ENCODE measurements at regions not wholly inside any gene's neighbourhood (a gene's known extent, or its start where the extent isn't known, plus 50 kb on each side); places are given as distances from the start of the nearest gene placed in this dataset.
A peak's percentile ranks its signal among the peaks of the same experiment; 100 is the strongest.

DNA sequence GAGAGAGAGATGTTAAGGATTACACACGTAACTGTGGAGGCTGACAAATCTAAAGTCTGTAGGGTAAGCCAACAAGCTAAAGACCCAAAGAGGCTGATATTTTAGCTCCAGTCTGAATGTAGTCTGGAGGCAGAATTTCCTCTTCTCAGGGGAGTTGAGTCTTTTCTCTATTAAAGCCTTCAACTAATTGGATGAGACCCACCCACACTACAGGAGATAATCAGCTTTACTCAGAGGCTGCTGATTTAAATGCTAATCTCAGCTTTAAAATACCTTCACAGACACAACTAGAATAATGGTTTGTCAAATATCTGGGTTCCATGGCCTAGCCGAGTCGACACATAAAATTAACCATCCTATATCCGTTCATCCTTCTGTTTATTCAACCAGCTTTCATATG lies 204.3 kb upstream of the PSMD7 start:
- DNase-seq (ENCODE audit: insufficient read length) (no peak), FAIRE-seq (no peak)

DNA sequence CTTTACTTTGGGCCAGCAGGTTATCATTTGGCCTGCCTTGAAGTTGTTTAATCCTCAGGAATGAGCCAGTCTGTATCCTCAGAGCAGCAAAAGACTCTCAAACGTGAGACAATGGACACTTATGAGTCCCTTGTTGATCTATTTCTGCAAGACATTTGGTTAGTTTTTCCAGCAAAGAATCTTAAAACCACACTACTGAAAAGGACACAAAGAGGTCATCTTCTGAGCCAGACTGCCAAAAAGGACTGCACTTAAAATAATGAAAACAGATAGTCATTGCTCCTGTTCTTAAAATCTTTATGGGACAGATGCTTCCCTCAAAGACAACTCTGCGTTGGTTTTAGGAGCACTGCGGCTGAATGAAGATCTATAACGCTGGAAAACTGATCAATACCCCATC lies 205.7 kb upstream of the PSMD7 start:
- TF ChIP-seq POLR2A (IDR thresholded peaks at IDR 0.05; ENCODE audit: low read depth, low read length): no peak
- no peak for TF ChIP-seq TAF1 (IDR thresholded peaks at IDR 0.05; ENCODE audit: borderline replicate concordance, low read depth, low read length)
- TF ChIP-seq POLR2AphosphoS5 (IDR thresholded peaks at IDR 0.05; ENCODE audit: low read depth, low read length): no peak
- no peak for DNase-seq (ENCODE audit: insufficient read length)
- no peak for FAIRE-seq

More for the DNA sequence above, 204.3 kb upstream of the PSMD7 start:
- no peak for TF ChIP-seq POLR2AphosphoS5 (IDR thresholded peaks at IDR 0.05; ENCODE audit: low read depth, low read length)
- TF ChIP-seq TAF1 (IDR thresholded peaks at IDR 0.05; ENCODE audit: borderline replicate concordance, low read depth, low read length): no peak
- TF ChIP-seq POLR2A (IDR thresholded peaks at IDR 0.05; ENCODE audit: low read depth, low read length): no peak

DNA sequence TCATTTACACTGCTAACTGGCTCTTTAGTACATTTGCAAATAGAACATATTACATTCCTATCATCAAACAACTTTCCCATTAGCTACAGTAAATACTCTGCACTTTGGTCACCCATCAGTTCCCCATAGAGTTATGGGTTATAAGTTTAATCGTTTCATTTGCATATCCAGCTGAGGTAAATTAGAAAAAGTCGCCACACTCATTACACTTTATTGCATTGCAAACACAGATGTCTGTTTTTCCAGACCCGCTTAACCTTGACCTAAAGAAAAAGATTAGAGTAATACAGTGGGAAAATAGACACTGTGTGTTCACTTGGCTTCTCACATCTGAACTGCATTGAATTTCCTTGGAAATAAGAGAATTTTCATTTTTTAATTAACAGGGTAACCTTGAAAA lies 213.1 kb upstream of the PSMD7 start:
- TF ChIP-seq POLR2A (IDR thresholded peaks at IDR 0.05; ENCODE audit: low read depth, low read length) (no peak), POLR2AphosphoS5 (IDR thresholded peaks at IDR 0.05; ENCODE audit: low read depth, low read length) (no peak), TAF1 (IDR thresholded peaks at IDR 0.05; ENCODE audit: borderline replicate concordance, low read depth, low read length) (no peak)
- DNase-seq (ENCODE audit: insufficient read length) (no peak), FAIRE-seq (no peak)

DNA sequence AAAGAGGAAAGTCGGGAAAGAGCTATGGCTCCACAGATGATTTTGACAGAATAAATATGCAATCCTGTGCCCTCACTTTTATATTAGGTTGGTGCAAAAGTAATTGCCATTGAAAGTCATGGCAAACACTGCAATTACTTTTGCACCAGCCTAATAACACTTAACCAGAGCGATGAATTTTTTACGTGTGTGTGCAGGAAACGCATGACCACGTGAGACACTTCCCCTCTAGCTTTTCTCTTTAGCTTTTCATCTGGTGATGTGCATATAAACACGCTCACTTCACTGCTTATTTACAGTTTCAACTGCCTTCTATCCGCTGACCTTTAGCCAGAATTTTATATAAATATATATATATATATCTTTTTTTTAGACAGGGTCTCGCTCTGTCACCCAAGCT lies 216.3 kb upstream of the PSMD7 start:
- FAIRE-seq (no peak), DNase-seq (ENCODE audit: insufficient read length) (no peak)
- TF ChIP-seq POLR2AphosphoS5 (IDR thresholded peaks at IDR 0.05; ENCODE audit: low read depth, low read length) (no peak), POLR2A (IDR thresholded peaks at IDR 0.05; ENCODE audit: low read depth, low read length) (no peak), TAF1 (IDR thresholded peaks at IDR 0.05; ENCODE audit: borderline replicate concordance, low read depth, low read length) (no peak)

DNA sequence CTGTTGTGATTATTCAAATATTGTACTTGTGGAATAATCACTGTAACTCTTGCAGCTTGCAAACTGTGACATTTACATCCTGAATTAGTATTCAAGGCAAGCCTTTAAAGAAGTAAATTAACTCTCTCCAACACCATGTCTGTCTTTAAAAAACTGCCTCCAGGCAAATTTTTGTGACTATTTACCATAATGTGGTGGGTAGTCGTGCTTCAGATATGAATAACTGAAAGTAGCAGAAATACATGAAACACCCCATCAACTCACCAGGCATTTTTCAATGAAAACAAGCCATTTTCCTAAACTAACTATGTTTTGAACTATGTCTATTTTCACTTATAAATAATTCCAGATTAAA lies 217.4 kb upstream of the PSMD7 start:
- TF ChIP-seq POLR2AphosphoS5 (IDR thresholded peaks at IDR 0.05; ENCODE audit: low read depth, low read length) (no peak), TAF1 (IDR thresholded peaks at IDR 0.05; ENCODE audit: borderline replicate concordance, low read depth, low read length) (no peak), POLR2A (IDR thresholded peaks at IDR 0.05; ENCODE audit: low read depth, low read length) (no peak)
- DNase-seq (ENCODE audit: insufficient read length): no peak
- FAIRE-seq: no peak

DNA sequence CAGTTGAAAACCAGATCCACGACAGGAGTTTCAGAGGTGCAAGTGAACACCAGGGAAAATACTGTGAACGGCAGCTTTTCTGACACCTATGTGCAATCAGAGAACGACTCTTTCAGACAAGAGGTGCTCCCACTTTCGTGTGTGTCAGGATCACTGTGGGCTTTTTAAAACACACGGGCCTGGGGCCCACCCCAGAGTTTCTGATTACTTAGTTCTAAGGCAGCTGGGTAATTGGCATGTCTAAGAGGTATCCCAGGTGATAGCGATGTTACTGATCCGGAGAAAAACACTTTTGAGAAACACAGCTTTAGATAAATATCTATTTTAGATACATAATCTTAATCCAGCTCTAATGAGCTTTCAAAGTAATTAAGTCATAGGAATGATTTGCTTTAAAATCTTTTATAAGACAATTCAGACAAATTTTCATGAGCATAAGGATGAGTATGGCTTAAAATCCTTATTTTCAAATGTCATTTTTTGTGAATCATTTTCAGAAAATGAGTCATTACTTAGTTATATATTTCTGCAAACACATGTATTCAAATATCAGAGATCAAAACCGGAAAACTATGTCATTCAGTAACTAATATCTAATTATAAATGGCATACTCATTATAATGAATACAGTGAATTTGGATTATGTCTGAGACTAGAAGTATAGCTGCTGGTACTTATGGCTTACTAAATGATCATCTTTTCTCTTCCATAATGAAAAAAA lies 217.9 kb upstream of the PSMD7 start:
- FAIRE-seq (no peak), DNase-seq (ENCODE audit: insufficient read length) (no peak)
- TF ChIP-seq POLR2A (IDR thresholded peaks at IDR 0.05; ENCODE audit: low read depth, low read length) (no peak), TAF1 (IDR thresholded peaks at IDR 0.05; ENCODE audit: borderline replicate concordance, low read depth, low read length) (no peak), POLR2AphosphoS5 (IDR thresholded peaks at IDR 0.05; ENCODE audit: low read depth, low read length) (no peak)

DNA sequence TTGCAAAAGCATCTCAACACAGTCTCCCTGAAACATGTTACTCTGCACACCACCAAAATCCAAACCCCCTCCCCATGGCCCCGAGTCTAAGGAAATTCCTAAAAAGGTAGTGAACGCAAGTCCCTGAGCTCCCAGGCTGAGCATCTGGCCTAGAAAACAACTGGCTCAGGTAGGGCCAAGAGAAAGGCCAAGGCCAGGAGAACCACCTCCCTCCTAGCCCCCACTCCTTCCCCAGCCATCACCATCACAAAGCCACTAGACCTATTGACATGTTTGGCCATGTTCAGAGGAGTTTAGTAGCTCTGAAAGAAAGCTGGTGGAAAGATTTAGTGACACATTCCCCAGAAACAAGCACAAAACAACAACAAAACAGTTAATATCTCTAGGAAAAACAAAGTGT lies 220.0 kb upstream of the PSMD7 start:
- FAIRE-seq: no peak
- TF ChIP-seq POLR2A (IDR thresholded peaks at IDR 0.05; ENCODE audit: low read depth, low read length) (no peak), TAF1 (IDR thresholded peaks at IDR 0.05; ENCODE audit: borderline replicate concordance, low read depth, low read length) (no peak), POLR2AphosphoS5 (IDR thresholded peaks at IDR 0.05; ENCODE audit: low read depth, low read length) (no peak)
- no peak for DNase-seq (ENCODE audit: insufficient read length)

DNA sequence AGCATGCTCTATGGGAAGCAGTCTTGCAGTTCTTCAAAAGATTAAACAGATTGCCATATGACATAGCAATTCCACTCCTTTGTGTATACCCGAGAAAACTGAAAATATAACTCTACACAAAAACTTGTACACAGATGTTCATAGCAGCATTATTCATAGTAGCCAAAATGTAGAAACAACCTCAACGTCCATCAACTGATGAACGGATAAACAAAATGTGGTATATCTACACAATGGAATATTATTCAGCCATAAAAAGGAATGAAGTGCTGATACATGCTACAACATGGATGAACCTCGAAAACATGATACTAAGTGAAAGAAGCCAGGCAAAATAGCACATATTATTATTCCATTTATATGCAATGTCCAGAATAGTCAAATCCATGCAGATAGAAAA lies 221.2 kb upstream of the PSMD7 start:
- TF ChIP-seq TAF1 (IDR thresholded peaks at IDR 0.05; ENCODE audit: borderline replicate concordance, low read depth, low read length): no peak
- no peak for TF ChIP-seq POLR2A (IDR thresholded peaks at IDR 0.05; ENCODE audit: low read depth, low read length)
- TF ChIP-seq POLR2AphosphoS5 (IDR thresholded peaks at IDR 0.05; ENCODE audit: low read depth, low read length): no peak
- no peak for DNase-seq (ENCODE audit: insufficient read length)
- no peak for FAIRE-seq

DNA sequence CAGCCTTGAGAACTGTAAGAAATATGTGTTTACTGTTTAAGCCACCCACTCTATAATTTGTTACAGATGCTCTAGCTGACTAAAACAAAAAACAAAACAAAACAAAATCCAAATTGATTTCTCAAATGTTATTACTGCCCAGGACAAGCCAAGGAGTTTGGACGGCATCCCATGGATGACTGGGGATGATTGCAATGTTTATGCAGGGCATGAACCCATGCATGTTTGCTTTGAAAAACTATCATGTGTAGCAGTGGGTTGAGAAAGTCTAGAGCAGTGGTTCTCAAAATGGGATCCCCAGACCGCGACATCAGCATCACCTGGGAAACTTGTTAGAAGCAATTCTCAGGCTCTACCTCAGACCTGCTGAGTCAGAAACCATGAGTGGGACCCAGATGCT lies 223.2 kb upstream of the PSMD7 start:
- TF ChIP-seq TAF1 (IDR thresholded peaks at IDR 0.05; ENCODE audit: borderline replicate concordance, low read depth, low read length): no peak
- TF ChIP-seq POLR2AphosphoS5 (IDR thresholded peaks at IDR 0.05; ENCODE audit: low read depth, low read length): no peak
- no peak for TF ChIP-seq POLR2A (IDR thresholded peaks at IDR 0.05; ENCODE audit: low read depth, low read length)
- FAIRE-seq: no peak
- DNase-seq (ENCODE audit: insufficient read length): no peak

DNA sequence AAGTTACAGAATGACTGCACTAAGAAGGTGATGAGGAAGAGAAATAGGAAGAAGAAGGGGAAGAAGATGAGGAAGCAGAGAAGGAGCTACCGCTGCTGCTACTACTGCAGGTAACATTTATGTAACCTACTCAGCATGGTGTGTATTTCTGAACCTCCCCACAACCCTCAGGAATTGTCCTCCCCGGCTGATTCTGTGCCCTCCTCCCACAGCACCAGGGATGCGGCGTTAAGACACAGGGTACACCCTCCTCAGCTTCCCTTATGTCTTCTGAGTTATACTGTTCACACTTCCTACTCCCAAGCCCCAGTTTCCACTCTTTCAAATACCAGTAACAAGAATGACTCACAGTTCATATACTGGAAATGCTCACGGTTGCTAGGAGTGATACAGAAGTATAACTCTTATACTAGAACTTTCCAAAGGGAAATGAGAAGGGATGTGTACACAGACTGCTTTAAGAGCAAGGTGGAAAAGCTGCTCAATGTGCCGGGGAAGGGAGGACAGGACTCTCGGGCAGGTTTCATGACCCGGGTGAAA lies 224.5 kb upstream of the PSMD7 start:
- TF ChIP-seq POLR2AphosphoS5 (IDR thresholded peaks at IDR 0.05; ENCODE audit: low read depth, low read length) (no peak), TAF1 (IDR thresholded peaks at IDR 0.05; ENCODE audit: borderline replicate concordance, low read depth, low read length) (no peak), POLR2A (IDR thresholded peaks at IDR 0.05; ENCODE audit: low read depth, low read length) (no peak)
- peak; percentile 21 for FAIRE-seq
- DNase-seq (ENCODE audit: insufficient read length): no peak

DNA sequence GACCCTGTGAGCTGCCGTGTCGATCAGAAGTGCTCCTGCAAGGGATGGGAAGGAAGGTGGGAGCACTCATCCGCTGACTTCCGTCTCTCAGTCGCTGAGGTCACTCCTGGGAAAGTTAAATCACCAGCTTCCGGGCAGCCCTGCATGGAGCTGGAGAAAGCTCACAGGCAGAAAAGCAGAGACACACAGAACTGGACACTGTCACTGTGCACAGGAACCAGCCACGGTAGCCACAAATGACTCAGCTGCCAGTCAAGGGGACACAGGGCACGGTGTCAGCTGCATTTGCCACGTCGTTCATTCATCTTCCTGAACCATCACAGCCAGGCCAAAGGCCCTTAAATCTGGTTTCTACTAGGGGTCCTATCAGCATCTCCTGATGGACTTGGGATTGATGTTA lies 226.4 kb upstream of the PSMD7 start:
- DNase-seq (ENCODE audit: insufficient read length) (no peak), FAIRE-seq (no peak)
- TF ChIP-seq TAF1 (IDR thresholded peaks at IDR 0.05; ENCODE audit: borderline replicate concordance, low read depth, low read length) (no peak), POLR2A (IDR thresholded peaks at IDR 0.05; ENCODE audit: low read depth, low read length) (no peak), POLR2AphosphoS5 (IDR thresholded peaks at IDR 0.05; ENCODE audit: low read depth, low read length) (no peak)

DNA sequence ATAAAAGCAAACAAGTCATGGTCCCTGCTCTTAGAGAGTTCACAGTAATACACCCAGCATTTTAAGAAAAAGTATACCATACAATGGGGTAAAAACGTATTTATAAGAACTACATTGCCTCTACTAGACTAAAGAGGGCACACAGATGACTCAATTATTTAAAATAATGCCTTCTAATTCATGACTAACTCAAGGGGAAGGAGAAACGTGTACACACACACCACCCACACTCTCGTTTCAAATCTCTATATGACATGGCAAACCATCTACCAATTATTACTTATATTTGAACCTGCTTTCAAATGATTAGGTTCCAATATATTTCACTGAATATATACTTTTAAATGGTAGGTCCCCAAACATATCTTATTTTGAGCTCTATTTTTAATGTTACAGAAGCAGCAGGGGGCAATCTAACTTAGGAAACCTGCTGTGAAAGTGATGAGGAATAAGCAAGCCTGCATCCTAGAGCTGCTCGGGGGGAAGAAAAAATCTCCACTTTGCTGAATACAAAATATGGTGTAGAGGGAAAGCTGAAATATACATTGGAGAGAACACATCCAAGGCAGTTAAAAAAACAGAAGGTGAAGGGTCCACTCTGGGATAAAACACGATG lies 232.4 kb upstream of the PSMD7 start:
- no peak for TF ChIP-seq POLR2AphosphoS5 (IDR thresholded peaks at IDR 0.05; ENCODE audit: low read depth, low read length)
- FAIRE-seq (no peak), DNase-seq (ENCODE audit: insufficient read length) (no peak)
